Keratinocyte (primary cell): ENCODE measurements at regions not wholly inside any gene's neighbourhood (a gene's known extent, or its start where the extent isn't known, plus 50 kb on each side); places are given as distances from the start of the nearest gene placed in this dataset.

Experiments used
- DNase-seq: peaks from one replicate; pipeline ENCODE4 v3.0.0-alpha.2; 2011; ENCODE audit warnings: low read depth, missing footprints, low spot score
- FAIRE-seq: peaks from 2 replicates; lab custom pipeline; 2011; peaks lifted over from hg19 to GRCh38; lab: Jason Lieb, UNC
- H2AFZ ChIP-seq: 2 replicates; pipeline ENCODE4 v1.6.0; 2012; ENCODE audit warnings: low read length, control low read depth, inconsistent platforms; ENCODE audit not compliant: control insufficient read depth
- H3K27ac ChIP-seq: 2 replicates; pipeline ENCODE4 v1.5.1; 2011; ENCODE audit warnings: low read length; ENCODE audit not compliant: control insufficient read depth, insufficient read depth
- H3K27me3 ChIP-seq: 3 replicates; pipeline ENCODE4 v1.6.0; 2011; ENCODE audit warnings: low read length; ENCODE audit not compliant: control insufficient read depth, insufficient read depth; ENCODE audit errors: extremely low read depth
- H3K36me3 ChIP-seq, 2 experiments: 2 replicates in 1 of 2; 3 replicates in 1 of 2; pipeline ENCODE4 v1.5.1; 2011; ENCODE audit warnings: low read length in 2 of 2, mild to moderate bottlenecking in 1 of 2; ENCODE audit not compliant: control insufficient read depth in 2 of 2, insufficient read depth in 2 of 2; ENCODE audit errors: extremely low read depth in 1 of 2
- H3K4me1 ChIP-seq: 3 replicates; pipeline ENCODE4 v1.5.1; 2011; ENCODE audit warnings: low read length; ENCODE audit not compliant: control insufficient read depth, insufficient read depth; ENCODE audit errors: extremely low read depth
- H3K4me2 ChIP-seq: 3 replicates; pipeline ENCODE4 v1.6.0; 2011; ENCODE audit warnings: low read depth, low read length; ENCODE audit not compliant: control insufficient read depth, insufficient read depth; ENCODE audit errors: extremely low read depth
- H3K4me3 ChIP-seq, 3 experiments: fragments of 200-600 bp in 1 of 3; sonication (generic) in 1 of 3; 2 replicates in 2 of 3; 3 replicates in 1 of 3; pipeline ENCODE4 v1.5.1; 2011 to 2016; ENCODE audit warnings: low read length in 3 of 3, mild to moderate bottlenecking in 3 of 3, control low read depth in 2 of 3, inconsistent platforms in 1 of 3, low read depth in 1 of 3, mixed read lengths in 1 of 3, mixed run types in 1 of 3, moderate library complexity in 1 of 3; ENCODE audit not compliant: control insufficient read depth in 2 of 3, insufficient read depth in 2 of 3; ENCODE audit errors: extremely low read depth in 1 of 3
- H3K79me2 ChIP-seq: 2 replicates; pipeline ENCODE4 v1.6.0; 2012; ENCODE audit warnings: low read length; ENCODE audit not compliant: control insufficient read depth, insufficient read depth
- H3K9ac ChIP-seq: 3 replicates; pipeline ENCODE4 v1.6.0; 2011; ENCODE audit warnings: low read length; ENCODE audit not compliant: control insufficient read depth, insufficient read depth; ENCODE audit errors: extremely low read depth
- H3K9me1 ChIP-seq: 3 replicates; pipeline ENCODE4 v1.6.0; 2011; ENCODE audit warnings: low read length; ENCODE audit not compliant: control insufficient read depth, insufficient read depth; ENCODE audit errors: extremely low read depth
- H3K9me3 ChIP-seq: 2 replicates; pipeline ENCODE4 v1.5.1; 2012; ENCODE audit warnings: low read depth, low read length; ENCODE audit not compliant: control insufficient read depth
- H4K20me1 ChIP-seq: 3 replicates; pipeline ENCODE4 v1.6.0; 2011; ENCODE audit warnings: low read length; ENCODE audit not compliant: control insufficient read depth, insufficient read depth; ENCODE audit errors: extremely low read depth
- EZH2 ChIP-seq: IDR thresholded peaks from one replicate; pipeline ENCODE4 v1.6.1; 2012; ENCODE audit warnings: inconsistent platforms, mild to moderate bottlenecking, low read length, moderate library complexity
- dilution Hi-C: fragments of 300-500 bp; cut with MboI; formaldehyde crosslinking; loops from one replicate; pipeline ENCODE4 v1.7.0; 2020; ENCODE audit warnings: low sequenced_read_pairs; ENCODE audit not compliant: extremely low pct_ligation_motif_present
- TF ChIP-seq, protein P1 (sequence below), 3 experiments: IDR thresholded peaks in 1 of 3; conservative IDR thresholded peaks in 1 of 3; optimal IDR thresholded peaks in 1 of 3; 2 replicates in 2 of 3; 3 replicates in 1 of 3; pipeline versions ENCODE3 to v1.5.1; 2011; ENCODE audit warnings: low read length in 3 of 3, mild to moderate bottlenecking in 3 of 3, moderate library complexity in 2 of 3, control low read depth in 1 of 3, inconsistent platforms in 1 of 3; ENCODE audit not compliant: insufficient read depth in 2 of 3; ENCODE audit errors: extremely low read depth in 1 of 3

- FAIRE-seq (no peak), DNase-seq (no peak)
- H3K36me3 ChIP-seq, result no peaks in the 10 kb centered on the region
- dilution Hi-C loops, result no loop called here
- H2AFZ ChIP-seq, result no peak overlapping the region
- H3K9ac ChIP-seq, result no peak overlapping the region
- no peaks in the 10 kb centered on the region for H3K79me2 ChIP-seq
- H3K4me3 ChIP-seq, result no peak overlapping the region
- peak overlapping the region; percentile 57 for H3K27ac ChIP-seq
- H3K9me1 ChIP-seq, result no peaks in the 10 kb centered on the region
- H3K4me1 ChIP-seq, result peaks cover 28% of the 10 kb centered on the region
- no peaks in the 10 kb centered on the region for H3K9me3 ChIP-seq
- H3K27me3 ChIP-seq, result no peaks in the 10 kb centered on the region
- TF ChIP-seq, protein P1, sequence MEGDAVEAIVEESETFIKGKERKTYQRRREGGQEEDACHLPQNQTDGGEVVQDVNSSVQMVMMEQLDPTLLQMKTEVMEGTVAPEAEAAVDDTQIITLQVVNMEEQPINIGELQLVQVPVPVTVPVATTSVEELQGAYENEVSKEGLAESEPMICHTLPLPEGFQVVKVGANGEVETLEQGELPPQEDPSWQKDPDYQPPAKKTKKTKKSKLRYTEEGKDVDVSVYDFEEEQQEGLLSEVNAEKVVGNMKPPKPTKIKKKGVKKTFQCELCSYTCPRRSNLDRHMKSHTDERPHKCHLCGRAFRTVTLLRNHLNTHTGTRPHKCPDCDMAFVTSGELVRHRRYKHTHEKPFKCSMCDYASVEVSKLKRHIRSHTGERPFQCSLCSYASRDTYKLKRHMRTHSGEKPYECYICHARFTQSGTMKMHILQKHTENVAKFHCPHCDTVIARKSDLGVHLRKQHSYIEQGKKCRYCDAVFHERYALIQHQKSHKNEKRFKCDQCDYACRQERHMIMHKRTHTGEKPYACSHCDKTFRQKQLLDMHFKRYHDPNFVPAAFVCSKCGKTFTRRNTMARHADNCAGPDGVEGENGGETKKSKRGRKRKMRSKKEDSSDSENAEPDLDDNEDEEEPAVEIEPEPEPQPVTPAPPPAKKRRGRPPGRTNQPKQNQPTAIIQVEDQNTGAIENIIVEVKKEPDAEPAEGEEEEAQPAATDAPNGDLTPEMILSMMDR (optimal IDR thresholded peaks at IDR 0.05 in 1 of 3, IDR thresholded peaks at IDR 0.05 in 1 of 3, conservative IDR thresholded peaks at IDR 0.05 in 1 of 3; ENCODE audit: extremely low read depth in 1 of 3, insufficient read depth in 2 of 3, low read length in 3 of 3), result no peak
- TF ChIP-seq EZH2, result no peak
- H3K4me2 ChIP-seq, result peak overlapping the region; percentile 8
- no peaks in the 10 kb centered on the region for H4K20me1 ChIP-seq
These were observed 1173.9 kb upstream of the LRRTM3 start for GRCh38 chr10:65751896-65752295.

DNA sequence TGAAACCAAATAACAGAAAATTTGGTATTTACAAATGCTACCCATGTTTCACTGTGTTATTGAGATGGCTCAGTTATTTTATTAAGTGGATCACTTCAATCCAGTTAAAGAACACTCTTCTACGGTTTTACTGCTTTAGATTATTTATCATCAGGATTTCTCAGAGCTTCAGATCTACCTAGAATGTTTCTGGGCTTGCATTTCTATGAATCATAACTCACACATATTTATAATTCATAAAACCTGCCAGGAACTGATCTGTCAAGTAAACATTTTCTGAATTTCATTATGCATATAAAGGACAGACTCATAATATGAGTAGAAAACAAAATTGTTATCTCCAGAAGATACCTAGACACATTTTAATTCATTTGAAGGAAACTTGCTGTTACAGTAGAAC is 1172.3 kb upstream of the LRRTM3 start:
- dilution Hi-C loops, result no loop called here
- Histone ChIP-seq H3K9me1 (no peaks in the 10 kb centered on the region), H3K9me3 (no peaks in the 10 kb centered on the region), H4K20me1 (no peaks in the 10 kb centered on the region), H3K9ac (no peak overlapping the region), H2AFZ (peak overlapping the region; percentile 58), H3K4me1 (peaks cover 28% of the 10 kb centered on the region), H3K4me2 (peak overlapping the region; percentile 60), H3K4me3 (peak overlapping the region in 2 of 3 experiments; percentile 18 to 19), H3K36me3 (no peaks in the 10 kb centered on the region), H3K27me3 (no peaks in the 10 kb centered on the region), H3K79me2 (no peaks in the 10 kb centered on the region), H3K27ac (peak overlapping the region; percentile 47)
- FAIRE-seq (no peak), DNase-seq (no peak)
- TF ChIP-seq EZH2, result no peak
- TF ChIP-seq, protein P1 (optimal IDR thresholded peaks at IDR 0.05 in 1 of 3, IDR thresholded peaks at IDR 0.05 in 1 of 3, conservative IDR thresholded peaks at IDR 0.05 in 1 of 3; ENCODE audit: extremely low read depth in 1 of 3, insufficient read depth in 2 of 3, low read length in 3 of 3), result no peak
